HG03457 (cell line): ENCODE measurements at regions not wholly inside any gene's neighbourhood (a gene's known extent, or its start where the extent isn't known, plus 50 kb on each side); places are given as distances from the start of the nearest gene placed in this dataset.

Experiments used
- ATAC-seq: cut with Tn5 transposase; IDR thresholded peaks from one replicate; pipeline ENCODE4 v1.9.1; 2021; ENCODE audit warnings: moderate number of reproducible peaks; ENCODE audit not compliant: unreplicated experiment

GRCh38 chr9:120138955-120139354, 441.0 kb downstream of the CDK5RAP2 start:
- ATAC-seq = no peak

- no peak for ATAC-seq
Observed at GRCh38 chr9:120137186-120137840, 442.7 kb downstream of the CDK5RAP2 start.

- no peak for ATAC-seq
Observed at GRCh38 chr9:120136696-120137095, 443.3 kb downstream of the CDK5RAP2 start.

- no peak for ATAC-seq
Observed at GRCh38 chr9:120117081-120117480, 462.9 kb downstream of the CDK5RAP2 start.

GRCh38 chr9:120110520-120110919, 469.4 kb downstream of the CDK5RAP2 start:
- no peak for ATAC-seq

GRCh38 chr9:120109242-120109641, 470.7 kb downstream of the CDK5RAP2 start:
- ATAC-seq = no peak

- ATAC-seq = no peak
Observed at GRCh38 chr9:120107138-120107537, 472.8 kb downstream of the CDK5RAP2 start.

- ATAC-seq = no peak
Observed at GRCh38 chr9:120104771-120105170, 475.2 kb downstream of the CDK5RAP2 start.

GRCh38 chr9:120100595-120100994, 479.4 kb downstream of the CDK5RAP2 start:
- ATAC-seq = no peak

- ATAC-seq = no peak
Observed at GRCh38 chr9:120099065-120099464, 480.9 kb downstream of the CDK5RAP2 start.

GRCh38 chr9:120098584-120098983, 481.4 kb downstream of the CDK5RAP2 start:
- no peak for ATAC-seq

- no peak for ATAC-seq
Observed at GRCh38 chr9:120091206-120091605, 488.8 kb downstream of the CDK5RAP2 start.

GRCh38 chr9:120080849-120081248, 499.1 kb downstream of the CDK5RAP2 start:
- no peak for ATAC-seq

GRCh38 chr9:120078112-120078511, 501.9 kb downstream of the CDK5RAP2 start:
- ATAC-seq = no peak

- ATAC-seq = no peak
Observed at GRCh38 chr9:120071760-120072159, 508.2 kb downstream of the CDK5RAP2 start.

GRCh38 chr9:120066315-120066714, 513.7 kb downstream of the CDK5RAP2 start:
- no peak for ATAC-seq

- ATAC-seq = no peak
Observed at GRCh38 chr9:120065151-120065550, 514.8 kb downstream of the CDK5RAP2 start.

- ATAC-seq = no peak
Observed at GRCh38 chr9:120045011-120045410, 535.0 kb downstream of the CDK5RAP2 start.

GRCh38 chr9:120043448-120043847, 536.5 kb downstream of the CDK5RAP2 start:
- no peak for ATAC-seq

GRCh38 chr9:120040896-120041295, 539.1 kb downstream of the CDK5RAP2 start:
- no peak for ATAC-seq

GRCh38 chr9:120038342-120038741, 541.6 kb downstream of the CDK5RAP2 start:
- no peak for ATAC-seq

GRCh38 chr9:120032639-120033038, 547.3 kb downstream of the CDK5RAP2 start:
- ATAC-seq = no peak

GRCh38 chr9:120030847-120031246, 549.1 kb downstream of the CDK5RAP2 start:
- ATAC-seq = no peak
